HG02870 (cell line): ENCODE measurements at regions not wholly inside any gene's neighbourhood (a gene's known extent, or its start where the extent isn't known, plus 50 kb on each side); places are given as distances from the start of the nearest gene placed in this dataset.
"Not testable (repeated sequence)": the region's sequence is repeated elsewhere in the genome, so short reads cannot be mapped to it uniquely, and the experiment has no call there.

Experiments
- ATAC-seq: cut with Tn5 transposase; IDR thresholded peaks from one replicate; pipeline ENCODE4 v1.9.1; 2021; ENCODE audit warnings: mild to moderate bottlenecking, moderate library complexity; ENCODE audit not compliant: unreplicated experiment

GRCh38 chr2:76175295-76175694 lies 464.6 kb upstream of the GCFC2 start:
- ATAC-seq, result no peak

GRCh38 chr2:76174505-76174904 lies 463.8 kb upstream of the GCFC2 start:
- ATAC-seq, result no peak

- ATAC-seq, result not testable (repeated sequence)
Observed at GRCh38 chr2:76173206-76173605, 462.5 kb upstream of the GCFC2 start.

GRCh38 chr2:76172154-76172595 lies 461.5 kb upstream of the GCFC2 start:
- ATAC-seq, result not testable (repeated sequence)

- no peak for ATAC-seq
Observed at GRCh38 chr2:76170856-76171255, 460.1 kb upstream of the GCFC2 start.

- ATAC-seq, result no peak
Observed at GRCh38 chr2:76170009-76170384, 459.3 kb upstream of the GCFC2 start.

- no peak for ATAC-seq
Observed at GRCh38 chr2:76169276-76170008, 458.7 kb upstream of the GCFC2 start.

- no peak for ATAC-seq
Observed at GRCh38 chr2:76163860-76164259, 453.1 kb upstream of the GCFC2 start.

- ATAC-seq, result no peak
Observed at GRCh38 chr2:76160670-76161069, 450.0 kb upstream of the GCFC2 start.

GRCh38 chr2:76159042-76159648 lies 448.4 kb upstream of the GCFC2 start:
- ATAC-seq, result no peak

GRCh38 chr2:76157531-76157930 lies 446.8 kb upstream of the GCFC2 start:
- ATAC-seq, result no peak

- ATAC-seq, result no peak
Observed at GRCh38 chr2:76154981-76155380, 444.3 kb upstream of the GCFC2 start.

GRCh38 chr2:76149846-76150245 lies 439.1 kb upstream of the GCFC2 start:
- no peak for ATAC-seq

- not testable (repeated sequence) for ATAC-seq
Observed at GRCh38 chr2:76139303-76139702, 428.6 kb upstream of the GCFC2 start.

GRCh38 chr2:76128622-76129021 lies 417.9 kb upstream of the GCFC2 start:
- no peak for ATAC-seq

GRCh38 chr2:76120176-76120575 lies 409.5 kb upstream of the GCFC2 start:
- no peak for ATAC-seq

GRCh38 chr2:76089683-76090082 lies 379.0 kb upstream of the GCFC2 start:
- no peak for ATAC-seq

GRCh38 chr2:76083248-76083647 lies 372.5 kb upstream of the GCFC2 start:
- ATAC-seq, result no peak

GRCh38 chr2:76082509-76082908 lies 371.8 kb upstream of the GCFC2 start:
- no peak for ATAC-seq

- ATAC-seq, result no peak
Observed at GRCh38 chr2:76080154-76080553, 369.4 kb upstream of the GCFC2 start.

GRCh38 chr2:76075126-76075525 lies 364.4 kb upstream of the GCFC2 start:
- no peak for ATAC-seq

- ATAC-seq, result no peak
Observed at GRCh38 chr2:76073992-76074604, 363.4 kb upstream of the GCFC2 start.
